BLaER1 (cell line): ENCODE measurements at regions not wholly inside any gene's neighbourhood (a gene's known extent, or its start where the extent isn't known, plus 50 kb on each side); places are given as distances from the start of the nearest gene placed in this dataset.
A peak's percentile ranks its signal among the peaks of the same experiment; 100 is the strongest.

Source experiments
- H3K27ac ChIP-seq: shearing (Covaris generic); formaldehyde crosslinking; 2 replicates; pipeline ENCODE4 v1.8.1; 2022
- H3K27me3 ChIP-seq: shearing (Covaris generic); formaldehyde crosslinking; 2 replicates; pipeline ENCODE4 v1.8.1; 2022
- H3K36me3 ChIP-seq: shearing (Covaris generic); formaldehyde crosslinking; 2 replicates; pipeline ENCODE4 v1.8.1; 2022
- H3K4me1 ChIP-seq: shearing (Covaris generic); formaldehyde crosslinking; 2 replicates; pipeline ENCODE4 v1.8.1; 2022
- H3K4me2 ChIP-seq: shearing (Covaris generic); formaldehyde crosslinking; 2 replicates; pipeline ENCODE4 v1.8.1; 2022
- H3K4me3 ChIP-seq: shearing (Covaris generic); formaldehyde crosslinking; 2 replicates; pipeline ENCODE4 v1.8.1; 2022
- H3K9ac ChIP-seq: shearing (Covaris generic); formaldehyde crosslinking; 2 replicates; pipeline ENCODE4 v1.8.1; 2022
- H3K9me3 ChIP-seq: shearing (Covaris generic); formaldehyde crosslinking; 2 replicates; pipeline ENCODE4 v1.8.1; 2022
- H4K20me1 ChIP-seq: shearing (Covaris generic); formaldehyde crosslinking; 2 replicates; pipeline ENCODE4 v1.8.1; 2022
- Cebpa-rat ChIP-seq: shearing (Covaris generic); IDR thresholded peaks from 2 replicates; pipeline ENCODE4 v1.8.1; 2022

- no peak for TF ChIP-seq Cebpa-rat
- H3K36me3 ChIP-seq, result no peaks in the 10 kb centered on the region
- H3K4me2 ChIP-seq, result no peak overlapping the region
- no peaks in the 10 kb centered on the region for H3K4me1 ChIP-seq
- H3K9me3 ChIP-seq, result no peaks in the 10 kb centered on the region
- H3K9ac ChIP-seq, result no peak overlapping the region
- H3K4me3 ChIP-seq, result no peak overlapping the region
- no peaks in the 10 kb centered on the region for H4K20me1 ChIP-seq
- H3K27me3 ChIP-seq, result no peaks in the 10 kb centered on the region
- H3K27ac ChIP-seq, result no peak overlapping the region
These were observed 1252.1 kb upstream of the CADM2 start for GRCh38 chr3:83706669-83707068.

DNA sequence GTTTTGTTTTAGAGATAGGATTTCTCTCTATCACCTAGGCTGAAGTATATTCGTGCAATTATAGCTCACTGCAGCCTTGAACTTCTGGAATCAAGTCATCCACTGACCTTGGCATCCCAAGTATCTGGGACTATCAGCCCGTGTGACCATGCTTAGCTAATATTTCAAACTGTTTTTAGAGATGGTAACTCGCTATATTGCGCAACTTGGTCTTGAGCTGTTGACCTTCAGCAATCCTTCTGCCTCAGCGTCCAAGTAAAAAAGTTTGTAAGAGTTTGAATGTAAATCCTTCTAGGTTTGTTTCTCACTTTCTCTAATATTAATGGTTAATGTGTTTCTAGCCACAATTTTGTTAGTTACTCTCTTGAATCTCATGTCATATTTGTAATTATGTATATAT, 1243.5 kb upstream of the CADM2 start:
- Histone ChIP-seq H4K20me1 (no peaks in the 10 kb centered on the region), H3K9me3 (no peaks in the 10 kb centered on the region), H3K36me3 (no peaks in the 10 kb centered on the region), H3K27me3 (no peaks in the 10 kb centered on the region), H3K27ac (no peak overlapping the region), H3K9ac (no peak overlapping the region), H3K4me3 (no peak overlapping the region), H3K4me1 (no peaks in the 10 kb centered on the region), H3K4me2 (no peak overlapping the region)
- TF ChIP-seq Cebpa-rat, result peak; percentile 87

DNA sequence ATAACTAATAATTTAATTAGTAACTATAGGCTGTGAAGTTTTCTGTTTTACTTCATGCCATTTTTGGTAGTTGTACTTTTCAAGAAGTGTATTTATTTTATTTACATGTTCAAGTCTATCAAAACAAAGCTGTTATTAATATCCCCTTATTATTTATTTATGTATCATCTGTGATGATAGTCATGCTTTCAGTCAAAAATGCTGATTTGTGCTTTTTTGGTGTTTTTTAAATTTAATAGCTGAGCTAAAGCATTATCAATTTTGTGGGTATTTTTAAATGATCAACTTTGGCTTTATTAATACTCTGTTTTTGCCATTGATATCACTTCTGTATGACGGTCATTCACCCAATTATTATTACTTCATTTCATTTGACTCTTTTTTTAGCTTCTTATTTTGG, 1229.2 kb upstream of the CADM2 start:
- Histone ChIP-seq H3K27me3 (no peaks in the 10 kb centered on the region), H3K9ac (no peak overlapping the region), H4K20me1 (no peaks in the 10 kb centered on the region), H3K4me1 (no peaks in the 10 kb centered on the region), H3K36me3 (no peaks in the 10 kb centered on the region), H3K4me3 (no peak overlapping the region), H3K27ac (no peak overlapping the region), H3K4me2 (no peak overlapping the region), H3K9me3 (peaks cover 19% of the 10 kb centered on the region)
- no peak for TF ChIP-seq Cebpa-rat

DNA sequence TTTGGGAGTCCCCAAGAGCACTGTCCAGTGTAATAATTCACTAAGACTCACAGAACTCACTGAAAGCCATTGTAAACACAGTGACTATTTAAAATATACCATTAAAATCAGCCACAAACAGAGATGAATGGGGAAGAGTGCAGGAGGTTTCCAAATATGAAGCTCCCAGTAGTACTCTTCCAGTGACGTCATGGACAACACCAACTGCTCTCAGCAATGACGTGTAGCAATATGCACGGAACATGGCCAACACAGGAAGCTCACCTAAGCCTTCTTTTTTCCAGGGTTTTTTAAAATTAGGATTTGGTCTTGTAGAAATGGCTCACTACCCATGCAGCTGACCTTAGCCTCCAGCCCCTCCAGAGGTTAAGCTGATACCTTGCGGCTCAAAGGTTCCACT, 1224.1 kb upstream of the CADM2 start:
- Histone ChIP-seq H3K27me3 (no peaks in the 10 kb centered on the region), H3K4me1 (0 out of 2 replicates have a peak, but pooled peaks cover 7% of the 10 kb centered on the region), H3K4me2 (no peak overlapping the region), H3K36me3 (no peaks in the 10 kb centered on the region), H3K27ac (no peak overlapping the region), H3K9ac (no peak overlapping the region), H4K20me1 (no peaks in the 10 kb centered on the region), H3K9me3 (no peaks in the 10 kb centered on the region), H3K4me3 (no peak overlapping the region)
- no peak for TF ChIP-seq Cebpa-rat

- Histone ChIP-seq H3K36me3 (no peaks in the 10 kb centered on the region), H3K27me3 (no peaks in the 10 kb centered on the region), H3K4me3 (no peak overlapping the region), H3K9ac (no peak overlapping the region), H3K4me2 (no peak overlapping the region), H4K20me1 (no peaks in the 10 kb centered on the region), H3K4me1 (0 out of 2 replicates have a peak, but pooled peaks cover 7% of the 10 kb centered on the region), H3K9me3 (no peaks in the 10 kb centered on the region), H3K27ac (no peak overlapping the region)
- no peak for TF ChIP-seq Cebpa-rat
These were observed 1220.6 kb upstream of the CADM2 start for GRCh38 chr3:83738202-83738601.

DNA sequence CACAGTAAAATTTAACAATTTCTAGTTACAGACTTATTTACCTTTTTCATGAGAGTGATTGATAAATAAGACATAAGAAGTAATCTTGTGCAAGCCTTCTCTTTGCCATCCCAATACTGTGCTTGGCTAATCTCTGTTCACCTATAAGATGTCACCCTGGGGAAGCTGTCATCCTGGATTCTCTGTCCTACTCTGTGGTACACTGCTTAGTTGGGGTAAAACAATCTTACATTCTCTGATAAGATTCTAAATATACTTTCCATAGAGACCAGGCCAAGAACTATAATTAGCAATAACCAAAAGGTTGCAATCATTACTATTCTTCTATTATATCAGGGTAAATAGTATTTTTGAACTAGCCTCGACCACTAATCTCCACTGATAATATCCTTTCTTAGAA, 1218.3 kb upstream of the CADM2 start:
- no peak for TF ChIP-seq Cebpa-rat

DNA sequence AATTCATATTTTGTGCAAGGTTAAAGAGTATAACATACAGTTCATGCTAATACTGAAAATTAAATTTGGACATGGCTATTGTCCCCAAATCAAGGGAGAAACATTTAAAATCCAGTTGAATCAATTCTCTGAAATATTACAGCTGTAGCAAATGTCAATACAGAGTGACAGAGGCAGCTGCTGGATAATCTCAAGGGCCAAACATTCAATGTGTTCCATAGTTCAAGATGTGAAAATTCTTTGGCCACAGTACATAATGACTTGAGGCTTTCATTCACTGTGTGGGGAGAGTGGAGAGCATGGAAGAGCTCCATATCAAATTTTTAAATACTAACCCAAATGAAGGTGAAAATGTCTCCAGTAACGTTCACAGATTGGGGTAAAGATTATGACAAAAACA, 1192.8 kb upstream of the CADM2 start:
- no peak overlapping the region for H3K4me3 ChIP-seq
- H3K9ac ChIP-seq, result no peak overlapping the region
- no peak for TF ChIP-seq Cebpa-rat
- H3K4me2 ChIP-seq, result no peak overlapping the region
- no peaks in the 10 kb centered on the region for H4K20me1 ChIP-seq
- no peaks in the 10 kb centered on the region for H3K4me1 ChIP-seq
- peaks cover 5% of the 10 kb centered on the region; the same call in 1 of the 2 replicates for H3K9me3 ChIP-seq
- no peaks in the 10 kb centered on the region for H3K27me3 ChIP-seq
- H3K27ac ChIP-seq, result no peak overlapping the region
- no peaks in the 10 kb centered on the region for H3K36me3 ChIP-seq

More for the DNA sequence above, 1218.3 kb upstream of the CADM2 start:
- Histone ChIP-seq H3K9ac (no peak overlapping the region), H3K4me2 (no peak overlapping the region), H3K27me3 (no peaks in the 10 kb centered on the region), H4K20me1 (no peaks in the 10 kb centered on the region), H3K36me3 (no peaks in the 10 kb centered on the region), H3K4me3 (no peak overlapping the region), H3K27ac (no peak overlapping the region), H3K9me3 (0 out of 2 replicates have a peak, but pooled peaks cover 4% of the 10 kb centered on the region), H3K4me1 (0 out of 2 replicates have a peak, but pooled peaks cover 7% of the 10 kb centered on the region)

DNA sequence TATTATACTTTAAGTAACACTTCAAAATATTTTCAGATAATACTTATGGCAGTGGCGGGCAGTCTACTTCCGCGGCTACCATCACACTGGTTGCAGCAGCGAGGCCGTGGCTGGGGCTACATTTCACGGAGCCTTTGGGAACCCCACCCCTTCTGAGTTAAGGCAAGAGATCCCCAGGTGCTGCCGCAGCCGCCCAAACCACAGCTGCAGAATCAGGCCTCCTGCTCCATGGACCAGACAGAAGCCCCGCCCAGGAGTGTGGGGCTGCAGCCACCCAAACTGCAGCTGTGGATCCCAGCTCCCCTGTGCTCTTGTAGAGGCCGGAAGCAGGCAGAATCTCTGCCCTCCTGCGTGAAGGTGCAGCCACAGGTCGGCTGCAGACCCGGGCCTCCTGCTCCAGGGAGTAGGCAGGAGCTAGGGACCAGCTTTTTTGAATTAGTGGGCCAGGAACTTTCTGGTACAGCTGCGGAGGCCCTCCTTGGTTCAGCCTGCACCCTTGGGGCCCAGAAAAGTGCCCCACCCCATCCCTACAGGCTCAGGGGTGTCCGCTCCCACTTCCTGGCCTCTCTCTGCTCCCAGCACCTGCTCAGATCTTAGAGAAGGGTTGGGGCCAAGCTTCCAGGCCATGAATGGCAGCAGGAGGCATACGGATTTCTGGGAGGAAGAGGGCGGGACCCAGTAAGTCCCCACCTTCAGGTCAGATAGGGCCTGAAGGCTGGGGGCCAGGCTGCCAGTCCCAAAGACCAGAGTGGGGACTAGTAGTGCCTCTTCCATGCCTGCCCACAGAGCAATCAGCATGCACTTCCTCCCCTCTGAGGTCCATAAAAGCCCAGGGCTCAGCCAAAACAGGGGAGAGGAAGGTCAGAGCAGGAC, 1188.8 kb upstream of the CADM2 start:
- TF ChIP-seq Cebpa-rat, result no peak
- H3K27ac ChIP-seq, result no peak overlapping the region

GRCh38 chr3:83770664-83771402, 1188.0 kb upstream of the CADM2 start:
- Histone ChIP-seq H3K27ac (no peak overlapping the region), H3K36me3 (no peaks in the 10 kb centered on the region), H3K4me1 (no peaks in the 10 kb centered on the region), H3K9me3 (peaks cover 5% of the 10 kb centered on the region; the same call in 1 of the 2 replicates), H3K9ac (no peak overlapping the region), H4K20me1 (no peaks in the 10 kb centered on the region), H3K27me3 (no peaks in the 10 kb centered on the region), H3K4me2 (no peak overlapping the region), H3K4me3 (no peak overlapping the region)
- TF ChIP-seq Cebpa-rat, result no peak

More for the DNA sequence above, 1188.8 kb upstream of the CADM2 start:
- Histone ChIP-seq H3K4me3 (no peak overlapping the region), H3K36me3 (no peaks in the 10 kb centered on the region), H3K4me1 (no peaks in the 10 kb centered on the region), H3K27me3 (no peaks in the 10 kb centered on the region), H4K20me1 (no peaks in the 10 kb centered on the region), H3K4me2 (no peak overlapping the region), H3K9ac (no peak overlapping the region), H3K9me3 (peaks cover 5% of the 10 kb centered on the region; the same call in 1 of the 2 replicates)

- H3K9ac ChIP-seq, result no peak overlapping the region
- no peak for TF ChIP-seq Cebpa-rat
- no peaks in the 10 kb centered on the region for H3K27me3 ChIP-seq
- no peaks in the 10 kb centered on the region for H4K20me1 ChIP-seq
- H3K4me3 ChIP-seq, result no peak overlapping the region
- no peaks in the 10 kb centered on the region for H3K36me3 ChIP-seq
- H3K4me2 ChIP-seq, result no peak overlapping the region
- no peaks in the 10 kb centered on the region for H3K4me1 ChIP-seq
- H3K27ac ChIP-seq, result no peak overlapping the region
- H3K9me3 ChIP-seq, result no peaks in the 10 kb centered on the region
These were observed 1156.0 kb upstream of the CADM2 start for GRCh38 chr3:83802801-83803200.
